ENCODE measurements at regions not wholly inside any gene's neighbourhood (a gene's known extent, or its start where the extent isn't known, plus 50 kb on each side); places are given as distances from the start of the nearest gene placed in this dataset.
"Not testable (repeated sequence)": the region's sequence is repeated elsewhere in the genome, so short reads cannot be mapped to it uniquely, and the experiment has no call there.

DNA sequence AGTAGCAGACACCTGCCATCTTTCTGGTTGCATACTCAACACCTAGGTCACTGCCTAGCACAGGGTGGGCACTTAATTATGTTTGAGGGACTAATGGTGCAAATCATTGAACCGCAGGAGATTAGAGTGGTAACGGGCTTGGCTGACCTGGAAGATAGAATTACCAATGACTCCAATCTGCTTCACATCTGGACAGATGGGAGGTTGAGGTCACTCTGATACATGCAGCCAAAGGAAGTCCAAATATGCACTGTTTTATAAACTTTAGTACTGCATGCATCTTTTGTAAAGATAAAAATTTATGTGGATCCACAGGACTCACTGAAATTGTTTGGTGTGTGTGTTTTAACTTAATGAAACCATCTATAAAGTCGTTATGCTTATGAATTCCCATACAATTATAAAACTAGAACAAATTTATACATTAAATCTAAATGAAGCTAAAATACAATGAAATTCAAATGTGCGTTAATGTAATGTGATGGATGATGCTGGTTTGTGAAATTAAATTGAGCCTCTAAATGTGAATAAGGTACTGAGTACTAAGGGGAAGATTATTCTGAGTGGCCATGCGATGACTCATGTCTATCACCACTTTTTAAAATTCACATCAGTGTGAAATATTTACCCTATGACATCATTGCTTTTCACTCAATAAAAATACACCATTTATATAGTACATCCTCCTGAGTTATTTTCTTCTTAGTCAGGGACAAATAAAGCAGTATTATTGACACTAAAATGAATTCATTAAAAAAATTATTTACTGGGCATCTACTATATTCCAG, 224.7 kb upstream of the FAM78B start:
- DNase-seq: no peak

DNA sequence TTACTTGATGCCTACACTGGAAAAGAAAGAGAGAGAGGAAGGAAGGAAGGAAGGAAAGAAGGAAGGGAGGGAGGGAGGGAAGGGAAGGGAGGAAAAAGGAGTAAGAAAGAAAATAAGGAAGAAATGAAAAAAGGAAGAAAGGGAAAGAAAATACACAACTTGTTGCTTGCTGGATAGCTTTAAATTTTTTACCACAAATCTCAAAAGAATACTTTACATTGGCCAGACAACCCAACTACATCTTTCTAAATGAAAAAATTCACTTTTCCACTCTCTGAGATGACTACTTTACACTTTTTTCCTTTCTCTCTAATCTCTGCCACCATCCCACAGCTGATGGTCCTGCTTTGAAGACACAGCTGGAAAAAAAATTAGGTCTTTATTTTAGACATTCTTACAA, 228.9 kb upstream of the FAM78B start:
- no peak for DNase-seq

DNA sequence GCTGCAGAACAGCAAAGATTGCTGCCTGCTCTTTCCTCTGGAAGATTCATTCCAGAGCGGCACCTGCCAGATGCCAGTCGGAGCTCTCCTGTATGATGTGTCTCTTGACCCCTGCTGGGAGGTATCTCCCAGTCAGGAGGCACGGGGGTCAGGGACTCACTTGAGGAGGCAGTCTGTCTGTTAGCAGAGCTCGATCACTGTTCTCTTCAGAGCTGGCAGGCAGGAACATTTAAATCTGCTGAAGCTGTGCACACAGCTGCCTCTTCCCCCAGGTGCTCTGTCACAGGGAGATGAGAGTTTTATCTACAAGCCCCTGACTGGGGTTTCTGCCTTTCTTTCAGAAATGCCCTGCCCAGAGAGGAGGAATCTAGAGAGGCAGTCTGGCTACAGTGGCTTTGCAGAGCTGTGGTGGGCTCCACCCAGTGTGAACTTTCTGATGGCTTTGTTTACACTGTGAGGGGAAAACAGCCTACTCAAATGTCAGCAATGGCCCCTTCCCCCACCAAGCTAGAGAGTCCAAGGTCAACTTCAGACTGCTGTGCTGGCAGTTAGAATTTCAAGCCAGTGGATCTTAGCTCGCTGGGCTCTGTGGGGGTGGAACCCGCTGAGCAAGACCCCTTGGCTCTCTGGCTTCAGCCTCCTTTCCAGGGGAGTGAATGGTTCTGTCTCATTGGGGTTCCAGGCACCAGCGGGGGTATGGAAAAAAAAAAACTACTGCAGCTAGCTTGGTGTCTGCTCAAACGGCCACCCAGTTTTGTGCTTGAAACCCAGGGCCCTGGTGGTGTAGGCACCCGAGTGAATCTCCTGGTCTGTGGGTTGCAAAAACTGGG, 242.7 kb upstream of the FAM78B start:
- DNase-seq: not testable (repeated sequence)

DNA sequence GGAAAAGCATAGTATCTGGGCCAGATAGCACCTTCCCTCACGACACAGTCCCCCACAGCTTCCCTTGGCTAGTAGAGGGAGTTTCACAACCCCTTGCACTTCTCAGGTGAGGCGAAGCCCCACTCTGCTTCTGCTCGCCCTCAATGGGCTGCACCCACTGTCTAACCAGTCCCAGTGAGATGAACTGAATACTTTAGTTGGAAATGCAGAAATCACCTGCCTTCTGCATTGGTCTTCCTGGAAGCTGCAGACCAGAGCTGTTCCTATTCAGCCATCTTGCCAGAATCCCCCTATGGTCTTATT, 243.2 kb upstream of the FAM78B start:
- DNase-seq: no peak

DNA sequence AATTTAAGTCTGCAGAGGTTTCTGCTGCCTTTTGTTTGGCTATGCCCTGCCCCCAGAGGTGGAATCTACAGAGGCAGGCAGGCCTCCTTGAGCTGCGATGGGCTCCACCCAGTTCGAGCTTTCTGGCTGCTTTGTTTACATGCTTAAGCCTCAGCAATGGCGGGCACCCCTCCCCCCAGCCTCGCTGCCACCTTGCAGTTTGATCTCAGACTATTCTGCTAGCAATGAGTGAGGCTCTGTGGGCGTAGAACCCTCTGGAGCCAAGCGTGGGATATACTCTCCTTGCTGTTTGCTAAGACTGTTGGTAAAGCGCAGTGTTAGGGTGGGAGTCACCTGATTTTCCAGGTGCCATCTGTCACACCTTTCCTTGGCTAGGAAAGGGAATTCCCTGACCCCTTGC, 250.0 kb upstream of the FAM78B start:
- not testable (repeated sequence) for DNase-seq

DNA sequence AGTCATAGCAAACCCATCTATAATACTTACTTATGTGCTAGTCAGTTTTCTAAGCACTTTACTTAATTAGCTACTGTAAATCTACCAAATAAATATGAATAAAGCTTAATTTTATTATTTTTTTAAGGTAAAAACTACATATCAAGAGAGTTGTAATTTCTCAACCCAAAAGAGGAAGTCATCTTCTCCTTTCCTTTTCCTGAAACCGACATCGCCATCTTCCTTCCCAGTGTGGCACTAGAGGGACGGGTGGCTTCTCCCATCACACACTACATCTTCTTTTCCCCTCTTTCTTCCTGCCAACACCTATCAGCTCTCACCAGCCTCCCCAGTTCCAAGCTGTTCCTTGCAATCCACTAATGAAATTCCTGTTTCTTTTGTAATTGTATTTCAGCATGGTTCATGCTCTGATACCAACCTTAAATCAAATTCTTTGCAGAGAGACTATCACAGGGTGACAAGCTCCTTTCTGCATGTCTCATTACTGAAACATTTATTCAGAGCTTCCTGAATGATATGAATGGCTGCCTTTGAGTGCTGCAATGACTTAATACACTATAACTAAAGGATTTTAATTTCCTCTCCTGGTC, 251.6 kb upstream of the FAM78B start:
- no peak for DNase-seq

DNA sequence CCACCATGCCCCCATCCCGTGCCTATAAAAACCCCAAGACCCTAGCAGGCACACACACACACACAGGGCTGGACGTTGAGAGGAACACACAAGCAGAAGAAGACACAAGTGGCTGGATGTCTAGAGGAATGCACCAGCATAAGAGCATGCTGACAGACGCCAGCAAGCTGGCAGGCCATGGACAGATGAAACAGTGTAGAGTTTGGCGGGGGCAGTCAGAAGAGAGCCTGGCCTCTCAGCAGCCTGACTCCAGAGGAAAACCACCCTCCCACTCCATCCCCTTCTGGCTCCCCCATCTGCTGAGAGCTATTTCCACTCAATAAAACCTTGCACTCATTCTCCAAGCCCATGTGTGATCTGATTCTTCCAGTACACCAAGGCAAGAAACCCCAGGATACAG, 255.8 kb upstream of the FAM78B start:
- DNase-seq: not testable (repeated sequence)

DNA sequence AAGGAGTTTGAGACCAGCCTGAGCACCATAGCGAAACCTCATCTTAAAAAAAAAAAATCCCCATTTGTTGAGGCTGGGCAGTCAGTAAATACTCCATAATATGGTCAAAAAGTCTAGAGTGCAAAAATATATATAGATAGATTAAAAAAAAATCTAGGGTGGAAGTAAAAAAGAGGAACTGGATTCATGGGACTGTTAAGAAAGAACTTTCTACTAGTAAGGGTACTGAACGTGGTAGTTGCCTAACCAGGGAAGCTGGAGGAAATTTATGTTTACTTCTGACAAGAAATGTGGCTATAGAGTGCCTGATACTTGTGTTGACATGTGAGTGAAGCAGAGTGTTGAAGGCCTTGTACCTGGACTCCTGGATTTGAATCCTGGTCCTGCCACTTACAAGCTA, 265.9 kb upstream of the FAM78B start:
- DNase-seq: no peak

DNA sequence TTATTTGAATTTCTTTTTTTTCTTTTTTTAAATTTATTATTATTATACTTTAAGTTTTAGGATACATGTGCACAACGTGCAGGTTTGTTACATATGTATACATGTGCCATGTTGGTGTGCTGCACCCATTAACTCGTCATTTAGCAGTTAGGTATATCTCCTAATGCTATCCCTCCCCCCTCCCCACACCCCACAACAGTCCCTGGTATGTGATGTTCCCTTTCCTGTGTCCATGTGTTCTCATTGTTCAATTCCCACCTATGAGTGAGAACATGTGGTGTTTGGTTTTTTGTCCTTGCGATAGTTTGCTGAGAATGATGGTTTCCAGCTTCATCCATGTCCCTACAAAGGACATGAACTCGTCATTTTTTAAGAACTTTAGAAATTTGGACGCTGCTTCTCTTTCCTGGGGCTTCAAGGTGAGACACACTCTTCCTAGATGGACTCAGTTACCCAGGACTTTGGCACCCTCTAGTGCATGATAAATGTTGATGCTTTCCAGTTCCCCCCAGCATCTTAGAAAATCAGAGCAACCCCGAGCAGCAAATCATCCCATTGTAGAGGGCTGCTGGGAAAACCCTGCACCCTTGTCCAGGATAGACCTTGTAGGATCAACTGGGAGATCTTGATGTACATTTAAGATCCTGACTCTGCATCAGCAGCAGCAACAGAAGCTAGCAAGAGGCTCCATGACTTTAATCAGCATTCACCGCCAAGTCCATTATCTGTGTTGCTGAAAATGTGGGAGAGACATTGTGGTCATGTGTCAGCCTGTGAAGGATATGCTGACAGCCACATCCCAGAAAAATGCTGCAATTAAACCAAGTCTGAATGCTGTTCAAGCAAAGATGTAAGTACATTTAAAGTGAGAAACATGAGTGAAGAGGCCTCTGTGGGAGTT, 266.9 kb upstream of the FAM78B start:
- peak in 1 of 5 experiments; percentile 58 for DNase-seq

DNA sequence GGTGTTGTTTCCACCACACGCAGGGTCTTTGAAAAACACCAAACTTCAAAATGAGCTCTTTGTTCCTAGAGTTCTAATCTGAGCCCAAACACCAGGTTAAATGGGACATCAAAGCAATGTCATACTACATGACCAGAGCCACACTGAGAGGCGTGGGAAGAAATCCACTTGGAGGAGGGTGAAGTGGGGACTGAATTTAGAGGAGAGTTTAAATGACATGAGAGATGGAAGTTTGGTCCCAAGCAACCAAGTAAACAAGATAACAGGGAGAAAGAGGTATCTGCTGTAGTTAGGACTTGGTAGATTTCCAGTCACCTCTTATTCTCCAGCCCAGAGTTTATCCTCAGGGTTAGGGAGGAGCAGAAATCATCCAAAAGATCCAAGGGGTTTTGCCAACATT, 290.9 kb upstream of the FAM78B start:
- DNase-seq: no peak

DNA sequence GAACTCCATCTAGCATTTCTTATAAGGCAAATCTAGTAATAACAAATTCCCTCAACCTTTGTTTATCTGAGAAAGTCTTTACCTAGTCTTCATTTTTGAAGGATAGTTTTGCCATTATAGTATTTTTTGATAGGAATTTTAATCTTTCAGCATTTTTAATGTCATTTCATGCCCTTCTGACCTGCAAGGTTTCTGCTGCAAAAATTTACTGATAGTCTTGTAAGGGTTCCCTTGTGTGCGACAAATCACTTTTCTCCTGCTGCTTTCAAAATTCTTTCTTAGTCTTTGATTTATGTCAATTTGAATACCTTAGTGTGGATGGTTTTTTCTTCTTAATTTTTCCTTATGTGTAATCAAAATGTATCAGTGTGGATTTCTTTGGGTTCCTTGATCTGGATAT, 297.5 kb upstream of the FAM78B start:
- no peak for DNase-seq

DNA sequence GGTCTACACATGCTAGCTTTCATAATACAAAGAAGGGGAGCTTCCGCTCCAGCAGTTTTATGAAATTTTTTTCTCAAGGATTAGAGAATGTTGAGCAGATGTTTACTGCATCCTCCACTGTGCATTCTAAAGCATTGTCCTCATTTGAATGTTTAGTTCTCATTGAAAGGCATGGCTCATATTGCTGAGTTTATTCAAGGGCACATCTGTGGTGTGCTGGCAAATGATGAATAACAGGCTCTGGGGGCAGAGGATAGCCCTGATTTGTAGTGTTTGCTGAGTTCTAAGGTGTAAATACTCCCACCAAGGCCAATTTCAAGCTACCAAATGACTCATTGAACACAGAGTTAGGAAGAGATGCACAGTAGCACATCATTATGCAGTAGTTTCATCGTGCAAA, 303.2 kb upstream of the FAM78B start:
- no peak for DNase-seq

DNA sequence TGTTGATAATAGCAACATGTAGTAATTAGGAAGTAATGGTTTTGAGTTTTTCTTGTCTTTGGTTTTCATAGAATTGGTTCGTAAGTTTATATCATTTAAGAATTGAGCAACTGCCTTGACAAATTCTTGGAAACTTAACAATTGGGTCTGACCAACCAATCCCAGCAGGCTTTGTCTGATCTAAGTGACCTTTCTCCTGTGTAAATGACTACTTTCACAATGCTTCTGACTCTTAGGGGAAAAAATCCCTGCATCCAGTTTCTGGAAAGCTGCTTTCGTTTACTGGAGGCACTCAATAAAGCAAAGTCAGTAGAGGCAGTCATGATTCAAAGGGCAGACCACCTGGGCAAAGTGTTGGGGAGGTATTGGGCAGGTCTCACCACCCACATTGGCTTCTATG, 303.6 kb upstream of the FAM78B start:
- no peak for DNase-seq

DNA sequence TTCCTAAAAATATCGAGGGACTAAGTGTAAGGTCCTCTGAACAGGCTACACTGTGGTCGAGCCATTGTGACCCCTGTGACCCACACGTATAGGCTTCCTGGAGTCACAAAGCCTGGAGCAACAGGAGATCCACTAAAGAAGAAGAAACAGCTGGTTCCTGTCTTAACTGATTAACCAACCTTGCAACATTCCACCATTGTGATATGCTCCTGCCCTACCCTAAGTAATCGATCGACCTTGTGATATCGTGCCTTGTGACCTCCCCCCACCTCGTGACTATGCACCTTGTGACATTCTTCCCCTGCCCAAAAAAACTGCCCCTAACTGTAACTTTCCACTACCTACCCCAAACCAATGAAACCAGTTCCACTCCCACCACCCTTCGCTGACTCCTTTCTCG, 304.6 kb upstream of the FAM78B start:
- DNase-seq: no peak

DNA sequence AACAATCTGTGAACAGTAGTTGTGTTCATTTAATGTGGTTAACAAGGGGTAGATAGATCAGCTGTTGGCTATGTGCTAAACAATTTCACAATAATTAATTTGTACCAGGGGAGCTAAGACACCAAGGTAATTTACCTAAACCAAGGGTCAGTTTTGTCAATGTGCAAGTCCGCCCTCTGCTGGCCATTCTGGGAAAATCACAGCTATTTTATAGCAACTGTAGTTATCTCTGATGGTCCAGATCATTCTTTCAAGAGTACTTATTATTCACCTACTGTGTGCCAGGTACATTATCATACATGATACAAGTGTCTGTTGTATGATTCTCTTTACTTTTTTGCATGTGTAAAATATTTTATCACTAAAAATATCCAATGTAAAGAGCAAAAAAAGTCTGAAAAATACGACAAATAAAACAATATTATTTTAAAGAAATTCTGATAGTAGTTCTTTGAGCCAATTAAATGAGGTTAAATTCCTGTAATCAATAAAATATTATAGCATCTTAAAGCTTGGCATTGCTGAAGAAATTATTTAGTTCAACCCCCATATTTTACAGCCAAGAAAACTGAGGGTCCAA, 312.3 kb upstream of the FAM78B start:
- DNase-seq: peak in 4 of 5 experiments; percentile 6 to 42 (median 31)

DNA sequence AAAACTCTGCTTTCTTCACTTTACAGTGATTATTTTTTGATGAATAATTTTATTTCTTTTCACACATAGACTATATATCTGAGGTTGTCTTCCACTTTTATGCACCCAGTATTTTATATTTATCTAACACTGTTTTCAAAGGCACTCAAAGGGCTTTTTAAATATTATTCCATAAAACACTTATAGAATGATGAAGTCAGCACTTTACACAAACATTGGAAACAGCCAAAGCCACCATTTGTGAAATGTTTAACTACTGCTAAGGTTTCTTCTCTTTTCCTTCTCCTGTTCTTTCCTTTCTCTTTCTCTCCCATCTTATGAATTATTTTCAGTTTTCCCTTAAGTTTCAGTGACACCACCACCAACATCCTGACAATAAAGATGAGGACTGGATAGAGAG, 317.7 kb upstream of the FAM78B start:
- DNase-seq: no peak

DNA sequence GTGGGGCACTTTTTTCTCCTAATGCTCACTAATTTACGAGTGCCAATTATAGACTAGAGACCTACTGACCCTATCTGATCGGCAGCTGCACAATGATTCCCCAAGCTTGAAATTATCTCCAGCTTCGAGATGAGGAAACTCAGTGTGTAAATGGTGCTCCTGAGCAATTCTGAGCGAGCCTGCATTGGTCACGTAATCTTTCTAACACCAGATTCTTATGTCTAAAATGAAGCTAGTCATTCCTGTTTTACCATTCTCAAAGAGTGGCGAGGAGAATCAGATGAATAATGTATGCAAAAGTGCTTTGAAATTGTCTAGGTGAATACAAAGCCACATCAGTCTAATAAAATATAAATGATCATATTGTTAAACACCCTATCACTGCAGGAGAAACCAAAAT, 318.1 kb upstream of the FAM78B start:
- no peak for DNase-seq

DNA sequence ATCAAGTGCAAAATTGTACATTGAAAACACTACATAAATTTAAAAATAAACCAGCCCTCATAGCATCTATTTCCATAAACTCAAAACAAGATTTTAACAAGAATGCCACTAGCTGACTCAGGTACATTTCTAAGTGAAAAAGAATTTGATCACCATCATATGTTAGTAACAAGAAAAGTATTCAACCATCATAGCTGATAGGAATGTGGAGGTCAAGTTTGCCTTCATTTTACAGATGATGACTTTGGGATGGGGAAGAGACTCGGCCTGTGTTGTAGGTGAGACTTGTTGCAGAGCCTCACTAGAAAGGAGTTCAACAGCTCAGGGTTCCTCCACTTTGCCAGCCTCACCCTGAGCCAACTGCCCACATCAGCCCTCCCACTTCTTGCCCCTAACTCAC, 318.8 kb upstream of the FAM78B start:
- DNase-seq: no peak

DNA sequence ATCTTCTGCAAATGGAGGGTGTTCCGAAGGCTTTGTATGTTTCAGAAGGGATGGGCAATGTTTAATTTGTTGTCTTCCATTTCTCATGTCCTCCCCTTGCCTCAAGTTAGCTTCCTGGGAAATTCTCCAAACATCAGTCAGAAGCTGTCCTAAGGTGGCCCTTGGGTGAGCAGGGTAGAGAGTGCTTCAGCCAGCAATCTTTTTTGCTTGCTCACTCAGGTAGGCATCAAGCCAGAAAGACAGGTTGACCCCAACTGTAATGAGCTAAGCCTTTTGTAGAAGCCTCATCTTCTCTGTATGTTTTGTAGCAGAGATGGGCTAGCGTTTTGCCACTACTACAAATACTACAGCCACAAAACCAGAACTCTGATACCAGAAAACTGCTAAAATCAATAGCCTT, 321.5 kb upstream of the FAM78B start:
- DNase-seq: no peak

DNA sequence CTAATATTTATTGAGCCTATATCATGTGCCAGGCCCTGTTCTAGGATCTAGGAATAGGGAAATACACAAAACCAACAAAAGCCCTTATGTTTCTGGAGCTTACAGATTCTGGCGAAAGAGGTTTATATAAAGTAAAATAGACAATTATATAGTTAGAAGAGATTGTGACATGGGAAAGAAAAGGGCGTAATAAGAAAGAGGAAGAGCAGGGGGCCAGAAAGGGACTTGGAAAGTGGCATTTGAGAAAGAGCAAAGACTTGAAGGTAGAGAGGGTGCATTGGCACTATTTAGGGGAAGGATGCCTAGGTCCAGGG, 322.5 kb upstream of the FAM78B start:
- DNase-seq: no peak

DNA sequence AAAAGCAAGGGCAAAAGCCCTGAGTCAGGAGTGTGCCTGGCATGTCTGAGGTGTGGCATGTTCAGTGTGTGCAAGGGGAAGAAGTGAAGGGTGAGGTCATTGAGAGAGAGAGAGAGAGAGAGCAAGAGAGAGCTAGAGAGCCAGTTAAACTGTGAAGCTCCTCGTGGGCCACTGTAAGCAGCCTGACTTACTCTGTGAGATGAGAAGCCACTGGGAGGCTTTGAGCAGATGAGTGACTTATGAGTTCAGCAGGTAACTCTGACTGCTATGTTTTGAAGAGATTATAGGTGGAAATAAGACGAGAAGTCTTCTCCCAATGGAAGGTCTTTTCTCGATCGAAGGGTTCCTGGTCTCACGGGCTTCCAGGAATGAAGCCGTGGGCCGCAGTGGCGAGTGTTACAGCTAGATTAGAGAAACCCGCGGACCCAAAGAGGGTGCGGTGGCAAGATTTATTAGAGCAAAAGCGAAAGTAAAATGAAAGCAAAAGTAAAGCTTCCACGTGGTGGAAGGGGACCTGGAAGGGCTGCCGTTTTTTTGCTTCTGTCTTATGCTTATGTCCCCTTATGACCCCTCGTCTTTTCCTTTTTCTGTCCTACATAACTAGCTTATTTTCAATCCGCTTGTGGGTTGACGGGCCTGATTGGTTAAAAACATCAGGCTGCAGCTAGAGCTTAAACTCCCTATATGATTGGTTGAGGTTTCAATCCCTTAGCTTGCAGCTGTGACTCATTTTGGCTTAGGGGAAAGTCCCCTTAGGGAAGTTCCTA, 323.1 kb upstream of the FAM78B start:
- peak in 4 of 5 experiments; percentile 5 to 86 (median 32) for DNase-seq

DNA sequence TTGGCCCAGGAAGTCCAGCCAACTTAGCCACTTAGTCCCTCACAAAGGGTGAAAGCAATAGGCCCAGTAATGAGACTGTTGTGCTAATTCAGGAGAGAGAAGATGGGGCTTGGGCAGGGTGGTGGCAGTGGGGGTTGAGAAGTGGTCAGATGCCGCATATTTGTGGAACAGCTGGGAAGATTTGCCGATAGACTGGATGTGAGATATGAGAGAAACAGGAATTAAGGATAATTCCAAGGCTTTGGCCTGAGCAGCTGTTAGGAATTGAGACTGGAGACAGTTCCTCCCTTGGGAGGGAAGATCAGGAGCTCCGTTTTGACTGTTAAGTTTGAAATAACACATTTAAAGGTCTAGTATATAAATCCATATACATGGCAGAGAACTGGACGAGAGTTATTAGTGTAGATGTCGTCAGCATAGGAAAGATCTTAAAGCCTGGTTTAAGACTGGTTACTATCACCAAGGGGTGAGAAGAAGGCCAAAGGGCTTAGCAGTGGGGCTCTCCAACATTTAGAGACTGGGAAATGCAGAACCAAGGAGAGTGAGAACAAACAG, 323.7 kb upstream of the FAM78B start:
- no peak for DNase-seq
